Spleen (tissue), 11 donors: ENCODE measurements at regions not wholly inside any gene's neighbourhood (a gene's known extent, or its start where the extent isn't known, plus 50 kb on each side); places are given as distances from the start of the nearest gene placed in this dataset.

Source experiments
- DNase-seq: peaks from one replicate; pipeline ENCODE4 v3.0.0-alpha.2; 2020
- H3K27ac ChIP-seq, 8 donors: fragments of 200-600 bp; sonication (generic) in 7 of 8; 1 replicate in 4 of 8; 2 replicates in 4 of 8; pipeline versions ENCODE4 v1.5.0 to v1.8.0; 2016 to 2021; ENCODE audit warnings: inconsistent platforms in 4 of 8, mild to moderate bottlenecking in 4 of 8, moderate library complexity in 1 of 8
- H3K27me3 ChIP-seq, 7 donors: fragments of 200-600 bp; sonication (generic) in 6 of 7; replicated peaks in 1 of 7; 1 replicate in 4 of 7; 2 replicates in 3 of 7; pipeline versions ENCODE4 v1.5.0 to v1.8.0; 2016 to 2021; ENCODE audit warnings: inconsistent platforms in 3 of 7, mild to moderate bottlenecking in 1 of 7
- H3K36me3 ChIP-seq, 6 donors: fragments of 200-600 bp; sonication (generic) in 5 of 6; 1 replicate in 4 of 6; 2 replicates in 2 of 6; pipeline versions ENCODE4 v1.5.0 to v1.8.0; 2016 to 2021; ENCODE audit warnings: inconsistent platforms in 2 of 6
- H3K4me1 ChIP-seq, 6 donors: fragments of 200-600 bp; sonication (generic) in 5 of 6; 1 replicate in 3 of 6; 2 replicates in 3 of 6; pipeline versions ENCODE4 v1.5.0 to v1.8.0; 2016 to 2021; ENCODE audit warnings: inconsistent platforms in 3 of 6
- H3K4me3 ChIP-seq, 8 donors: fragments of 200-600 bp; sonication (generic) in 7 of 8; 1 replicate in 4 of 8; 2 replicates in 4 of 8; pipeline versions ENCODE4 v1.5.0 to v1.8.0; 2016 to 2021; ENCODE audit warnings: inconsistent platforms in 4 of 8, mild to moderate bottlenecking in 4 of 8, moderate library complexity in 2 of 8
- H3K9me3 ChIP-seq, 8 donors: fragments of 200-600 bp; sonication (generic) in 7 of 8; 1 replicate in 4 of 8; 2 replicates in 4 of 8; pipeline versions ENCODE4 v1.5.0 to v1.8.0; 2016 to 2021; ENCODE audit warnings: inconsistent platforms in 4 of 8
- CTCF ChIP-seq, 11 experiments: fragments of 200-600 bp in 7 of 11; fragments of 450-650 bp in 4 of 11; sonication (generic) in 4 of 11; IDR thresholded peaks in 8 of 11; conservative IDR thresholded peaks in 3 of 11; 1 replicate in 7 of 11; 2 replicates in 4 of 11; pipeline versions ENCODE4 v1.4.0 to v1.8.0; 2016 to 2021; ENCODE audit warnings: antibody characterized with exemption in 11 of 11, inconsistent platforms in 4 of 11, mild to moderate bottlenecking in 1 of 11
- POLR2A ChIP-seq, 3 donors: fragments of 450-650 bp; IDR thresholded peaks; one replicate each; pipeline ENCODE4 v1.5.1; 2017; ENCODE audit warnings: antibody characterized with exemption in 3 of 3, mild to moderate bottlenecking in 1 of 3
- POLR2AphosphoS5 ChIP-seq, 3 donors: sonication (generic); formaldehyde crosslinking; IDR thresholded peaks; one replicate each; pipeline ENCODE4 v1.5.1; 2017; ENCODE audit warnings: antibody characterized with exemption in 3 of 3
- WGBS, 5 donors: extraction: QIAGEN DNeasy Blood & Tissue Kit in 3 of 5; methylation state at CpG; one replicate each; pipeline versions ENCODE4 v1.1.5 to v1.1.7; 2013 to 2018; 5-methylcytosine and 5-hydroxymethylcytosine counted together
- intact Hi-C: fragments of 100-400 bp; cut with DNase I; formaldehyde crosslinking; loops from one replicate; pipeline ENCODE4 v1.15.0; 2023; ENCODE audit warnings: low total_unique reads
- donor health status: healthy with polysubstance abuse.
- donor health status: DM: no; HTN: no; CAD: no; lungs with moderate emphysema.
- donor health status: DM: no; HTN: no; CAD: no.
- donor health status: Bipolar disorder and iron deficiency.
- donor health status: healthy.
- donor health status: DM: no; HTN: no; CAD: no.
- donor health status: DM: yes; HTN: yes; CAD: no.

DNA sequence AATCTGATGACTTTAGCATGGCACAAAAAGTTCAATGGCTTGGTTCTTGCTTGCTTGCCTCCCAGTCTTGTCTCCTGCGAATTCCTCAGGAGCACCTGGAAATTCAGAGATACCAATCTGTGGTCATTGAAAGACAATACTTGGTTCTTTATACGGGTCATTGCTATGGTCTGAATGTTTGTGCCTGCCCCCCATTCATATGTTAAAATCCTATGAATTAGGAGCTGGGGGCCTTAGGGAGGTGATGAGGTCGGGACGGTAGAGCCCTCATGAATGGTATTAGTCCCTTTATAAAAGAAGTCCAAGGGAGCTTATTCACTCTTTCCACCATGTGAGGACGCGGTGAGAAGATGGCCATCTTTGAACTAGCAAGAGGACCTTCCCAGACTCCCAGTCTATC is 721.8 kb downstream of the UTRN start:
- no peak for DNase-seq
- intact Hi-C loops: no loop called here
- Histone ChIP-seq H3K27me3 (no peaks in the 10 kb centered on the region), H3K4me1 (no peaks in the 10 kb centered on the region), H3K27ac (no peak overlapping the region), H3K36me3 (no peaks in the 10 kb centered on the region), H3K4me3 (no peak overlapping the region), H3K9me3 (no peaks in the 10 kb centered on the region)
- WGBS, 5 donors: 89 to 97% (median 93%) methylated on average over 6 of the region's 6 CpGs
- TF ChIP-seq POLR2AphosphoS5 (IDR thresholded peaks at IDR 0.05): no peak
- TF ChIP-seq CTCF (IDR thresholded peaks at IDR 0.05 in 8 of 11, conservative IDR thresholded peaks at IDR 0.05 in 3 of 11): no peak
- TF ChIP-seq POLR2A (IDR thresholded peaks at IDR 0.05): no peak

DNA sequence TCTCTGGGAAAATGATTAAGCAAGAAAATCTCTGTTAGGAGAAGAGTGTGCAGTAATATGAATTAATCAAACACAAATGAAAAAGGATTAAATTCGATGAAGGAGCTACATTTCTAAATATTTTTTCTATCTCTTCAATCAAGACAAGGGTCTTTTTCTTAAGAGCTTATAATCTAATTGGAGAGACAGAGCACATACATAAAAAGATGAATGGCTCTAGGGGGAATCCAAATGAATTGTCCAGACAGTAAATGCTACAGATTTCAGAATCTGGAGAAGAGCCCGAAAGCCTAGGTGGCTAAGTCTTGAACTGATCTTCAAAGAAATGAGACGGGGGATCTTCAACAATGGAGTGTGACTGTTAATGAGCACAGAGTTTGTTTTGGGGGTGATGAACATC is 723.6 kb downstream of the UTRN start:
- 74 to 92% (median 82%) methylated on average over 3 of the region's 3 CpGs for WGBS, 5 donors
- Histone ChIP-seq H3K9me3 (no peaks in the 10 kb centered on the region), H3K27ac (no peak overlapping the region), H3K27me3 (no peaks in the 10 kb centered on the region), H3K4me1 (no peaks in the 10 kb centered on the region), H3K4me3 (no peak overlapping the region), H3K36me3 (no peaks in the 10 kb centered on the region)
- intact Hi-C loops: no loop called here
- no peak for DNase-seq
- TF ChIP-seq POLR2AphosphoS5 (IDR thresholded peaks at IDR 0.05) (no peak), CTCF (IDR thresholded peaks at IDR 0.05 in 8 of 11, conservative IDR thresholded peaks at IDR 0.05 in 3 of 11) (no peak), POLR2A (IDR thresholded peaks at IDR 0.05) (no peak)

DNA sequence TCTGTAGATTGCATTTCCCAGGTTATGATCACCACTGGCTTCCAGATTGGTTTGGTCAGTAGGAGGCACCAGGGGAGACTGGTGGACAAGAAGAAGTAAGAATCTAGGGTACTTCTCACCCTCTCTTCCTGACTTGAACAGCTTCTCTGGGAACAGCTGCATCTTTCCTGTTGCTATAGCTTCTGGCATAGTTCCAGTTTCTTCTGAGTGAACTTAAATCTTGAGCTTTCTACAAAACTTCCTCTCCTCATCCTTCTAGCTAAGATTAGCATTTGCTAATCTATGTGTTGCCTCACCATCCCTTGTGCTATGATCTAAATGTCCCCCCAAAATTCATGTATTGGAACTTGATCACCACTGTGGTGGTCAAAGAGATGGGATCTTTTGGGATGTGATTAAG is 724.6 kb downstream of the UTRN start:
- no peaks in the 10 kb centered on the region for H3K4me1 ChIP-seq
- no peak overlapping the region for H3K27ac ChIP-seq
- DNase-seq: no peak
- no peaks in the 10 kb centered on the region for H3K27me3 ChIP-seq
- TF ChIP-seq CTCF (IDR thresholded peaks at IDR 0.05 in 8 of 11, conservative IDR thresholded peaks at IDR 0.05 in 3 of 11): no peak
- no peak for TF ChIP-seq POLR2AphosphoS5 (IDR thresholded peaks at IDR 0.05)
- no peak for TF ChIP-seq POLR2A (IDR thresholded peaks at IDR 0.05)
- H3K9me3 ChIP-seq: no peaks in the 10 kb centered on the region
- intact Hi-C loops: no loop called here
- no peak overlapping the region for H3K4me3 ChIP-seq
- no peaks in the 10 kb centered on the region for H3K36me3 ChIP-seq

DNA sequence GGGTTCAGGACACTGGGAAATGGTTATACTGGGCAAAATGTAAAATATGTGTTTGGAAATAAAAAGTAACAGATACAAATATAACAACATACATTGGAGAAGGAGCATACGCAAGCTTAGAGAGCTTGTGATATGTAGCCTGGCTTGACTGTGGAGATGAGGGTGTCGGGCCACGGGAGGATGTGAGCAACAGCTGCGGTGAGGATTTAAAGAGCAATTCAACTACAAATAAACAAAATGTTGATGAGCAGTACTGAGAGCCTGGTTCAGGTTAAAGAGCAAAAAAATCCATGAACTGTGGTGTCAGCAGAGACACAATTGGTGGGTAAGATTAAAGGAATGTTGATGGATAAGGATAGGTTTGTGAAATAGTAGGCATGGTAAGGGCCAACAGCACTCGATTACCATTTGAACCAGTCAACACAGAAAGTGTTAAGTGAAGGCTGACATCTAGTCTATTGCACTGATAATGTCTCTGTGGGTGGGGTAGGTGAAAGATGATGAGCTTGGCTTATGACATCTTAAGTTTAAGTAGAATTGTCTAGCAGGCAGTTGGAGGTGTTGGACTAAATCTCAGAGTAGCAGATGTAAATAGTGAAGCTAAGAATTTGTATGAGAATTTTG is 723.2 kb downstream of the EPM2A start:
- no peak for TF ChIP-seq POLR2AphosphoS5 (IDR thresholded peaks at IDR 0.05)
- TF ChIP-seq CTCF (IDR thresholded peaks at IDR 0.05 in 8 of 11, conservative IDR thresholded peaks at IDR 0.05 in 3 of 11): no peak
- TF ChIP-seq POLR2A (IDR thresholded peaks at IDR 0.05): no peak
- Histone ChIP-seq H3K9me3 (no peaks in the 10 kb centered on the region), H3K36me3 (no peaks in the 10 kb centered on the region), H3K27ac (no peak overlapping the region), H3K4me1 (no peaks in the 10 kb centered on the region), H3K27me3 (no peaks in the 10 kb centered on the region), H3K4me3 (no peak overlapping the region)
- DNase-seq: no peak
- intact Hi-C loops: no loop called here
- WGBS, 5 donors: 59 to 83% (median 74%) methylated on average over 5 of the region's 5 CpGs
